Lung (tissue), 11 donors: ENCODE measurements at regions not wholly inside any gene's neighbourhood (a gene's known extent, or its start where the extent isn't known, plus 50 kb on each side); places are given as distances from the start of the nearest gene placed in this dataset.

Experiments
- ATAC-seq: fragments of 200-7000 bp; cut with Tn5 transposase; one replicate; pipeline ENCODE4 v1.9.1; 2020; ENCODE audit warnings: moderate number of reproducible peaks; ENCODE audit not compliant: insufficient read depth, low FRiP score
- DNase-seq, 3 donors: peaks; one replicate each; pipeline ENCODE4 v3.0.0-alpha.2; 2013 to 2017
- H3K27ac ChIP-seq, 2 donors: one replicate each; pipeline ENCODE4 v1.5.1; 2013; ENCODE audit warnings: mild to moderate bottlenecking in 2 of 2, moderate library complexity in 2 of 2, control low read depth in 1 of 2, inconsistent platforms in 1 of 2, low read depth in 1 of 2, low read length in 1 of 2
- H3K27me3 ChIP-seq, 3 donors: one replicate each; pipeline ENCODE4 v1.5.1; 2013; ENCODE audit warnings: low read length in 2 of 3; ENCODE audit not compliant: control insufficient read depth in 3 of 3, insufficient read depth in 3 of 3
- H3K36me3 ChIP-seq, 4 donors: one replicate each; pipeline ENCODE4 v1.5.1; 2013; ENCODE audit warnings: low read length in 4 of 4, mild to moderate bottlenecking in 1 of 4, moderate library complexity in 1 of 4; ENCODE audit not compliant: control insufficient read depth in 4 of 4, insufficient read depth in 4 of 4
- H3K4me1 ChIP-seq, 5 donors: one replicate each; pipeline ENCODE4 v1.5.1; 2013; ENCODE audit warnings: low read length in 5 of 5, mild to moderate bottlenecking in 2 of 5, moderate library complexity in 1 of 5; ENCODE audit not compliant: control insufficient read depth in 5 of 5, insufficient read depth in 5 of 5
- H3K4me3 ChIP-seq: one replicate; pipeline ENCODE4 v1.5.1; 2013; ENCODE audit warnings: mild to moderate bottlenecking, control low read depth, moderate library complexity
- H3K9ac ChIP-seq, 2 donors: one replicate each; pipeline ENCODE4 v1.5.1; 2013; ENCODE audit warnings: low read length in 2 of 2, control low read depth in 1 of 2; ENCODE audit not compliant: insufficient read depth in 1 of 2
- H3K9me3 ChIP-seq, 4 donors: one replicate each; pipeline ENCODE4 v1.5.1; 2013; ENCODE audit warnings: low read length in 3 of 4, mild to moderate bottlenecking in 1 of 4, moderate library complexity in 1 of 4; ENCODE audit not compliant: control insufficient read depth in 4 of 4, insufficient read depth in 3 of 4
- CTCF ChIP-seq: IDR thresholded peaks from 2 replicates; pipeline ENCODE4 v1.5.1; 2012; ENCODE audit warnings: mild to moderate bottlenecking; ENCODE audit errors: control extremely low read depth, extremely low read depth
- WGBS, 2 donors: extraction: QIAGEN DNeasy Blood & Tissue Kit; methylation state at CpG; one replicate each; pipeline ENCODE4 v1.1.7; 2013; 5-methylcytosine and 5-hydroxymethylcytosine counted together
- donor health status: control.
- donor health status: control.
- donor health status: Bipolar disorder and iron deficiency.
- donor health status: healthy.
- donor health status: DM: yes; HTN: yes; CAD: no.

DNA sequence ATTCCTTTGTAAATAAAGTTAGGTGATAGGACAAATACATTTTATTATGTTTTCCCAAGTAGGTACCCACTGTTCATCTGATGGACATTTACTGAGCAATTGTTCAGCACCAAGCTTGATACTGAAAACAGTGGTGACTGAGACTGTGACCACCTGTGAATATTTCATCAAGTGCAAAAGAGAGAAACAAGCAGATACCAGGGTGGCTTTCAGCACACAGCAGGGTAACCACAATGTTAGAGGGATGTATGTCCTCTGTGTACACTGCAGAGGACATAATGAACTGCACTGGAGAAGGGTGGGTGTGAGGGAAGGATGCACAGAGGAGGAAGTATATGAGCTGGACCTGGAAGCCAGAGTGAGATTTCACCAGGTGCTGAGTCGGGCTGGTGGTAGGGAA lies 411.8 kb downstream of the RAD51AP2 start:
- 69 to 85% methylated on average over 1 of the region's 1 CpG for WGBS, 2 donors
- no peak for ATAC-seq

DNA sequence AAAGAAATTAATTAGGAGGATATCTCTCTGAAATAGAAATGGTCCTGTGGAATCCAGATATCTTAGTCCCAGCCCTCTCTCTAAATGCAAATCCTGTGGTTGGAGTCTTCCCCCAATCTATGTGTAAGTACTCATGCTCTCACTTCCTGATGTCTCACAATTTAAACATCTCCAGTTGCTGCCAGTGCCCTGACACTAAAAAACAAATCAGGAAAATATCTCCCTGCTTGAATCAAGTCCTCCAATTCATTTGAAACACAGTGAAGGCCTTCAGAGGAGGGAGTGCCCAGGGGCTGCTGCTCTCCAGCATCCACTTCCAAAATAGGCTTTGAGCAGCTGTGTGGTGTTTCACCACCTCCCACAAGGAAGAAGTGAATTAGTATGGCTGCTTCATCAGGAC lies 413.8 kb downstream of the RAD51AP2 start:
- peak in 1 of 3 donors; percentile 16 for DNase-seq
- Histone ChIP-seq H3K27ac (no peak overlapping the region), H3K4me1 (no peaks in the 10 kb centered on the region), H3K9ac (no peak overlapping the region), H3K36me3 (no peaks in the 10 kb centered on the region), H3K4me3 (no peak overlapping the region), H3K27me3 (no peaks in the 10 kb centered on the region), H3K9me3 (no peaks in the 10 kb centered on the region)
- no peak for ATAC-seq
- no peak for TF ChIP-seq CTCF

More for the DNA sequence above, 411.8 kb downstream of the RAD51AP2 start:
- Histone ChIP-seq H3K27ac (no peak overlapping the region), H3K4me3 (no peak overlapping the region), H3K27me3 (no peaks in the 10 kb centered on the region), H3K9me3 (no peaks in the 10 kb centered on the region), H3K36me3 (no peaks in the 10 kb centered on the region), H3K4me1 (no peaks in the 10 kb centered on the region), H3K9ac (no peak overlapping the region)
- DNase-seq = no peak
- TF ChIP-seq CTCF = no peak

DNA sequence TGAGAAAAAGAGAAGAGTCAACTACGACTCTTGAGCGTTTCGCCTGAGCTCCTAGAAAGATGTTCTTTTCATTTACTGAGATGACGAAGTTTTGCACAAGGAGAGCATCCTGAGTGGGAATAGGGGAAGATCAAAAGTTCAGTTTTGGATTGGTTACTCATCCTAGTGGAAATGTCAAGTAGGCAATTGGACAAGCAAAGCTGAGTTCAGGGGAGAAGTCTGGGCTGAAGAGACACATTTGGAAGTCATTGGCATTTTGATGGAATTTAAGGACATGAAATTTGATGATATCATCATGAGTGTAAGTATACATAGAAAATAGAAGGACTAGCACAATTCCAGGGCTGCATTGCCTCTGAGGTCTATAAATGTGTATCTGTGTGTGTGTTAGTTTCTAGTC lies 416.6 kb downstream of the RAD51AP2 start:
- no peak for TF ChIP-seq CTCF
- Histone ChIP-seq H3K4me3 (no peak overlapping the region), H3K9me3 (no peaks in the 10 kb centered on the region), H3K36me3 (no peaks in the 10 kb centered on the region), H3K27ac (no peak overlapping the region), H3K4me1 (no peaks in the 10 kb centered on the region), H3K27me3 (no peaks in the 10 kb centered on the region), H3K9ac (no peak overlapping the region)
- WGBS, 2 donors = 94 to 99% methylated on average over 4 of the region's 4 CpGs
- ATAC-seq = no peak
- DNase-seq = no peak

DNA sequence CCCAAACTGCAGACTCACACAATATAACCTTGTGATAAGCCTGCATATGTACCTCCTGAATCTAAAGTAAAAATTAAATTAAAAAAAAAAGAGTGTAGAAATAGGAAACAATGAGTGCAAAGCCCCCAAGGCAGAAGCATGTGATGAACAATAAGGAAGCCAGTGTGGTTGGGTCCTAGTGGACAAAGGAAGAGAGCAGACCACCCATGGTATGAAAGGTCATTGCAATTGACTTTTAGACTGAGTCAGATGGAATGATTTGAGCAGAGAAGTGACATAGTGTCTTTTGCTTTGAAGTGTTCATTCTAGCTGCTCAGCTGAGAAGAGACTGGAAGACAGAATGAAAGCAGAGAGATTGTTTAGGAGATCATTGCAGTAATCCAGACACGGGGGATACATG lies 417.1 kb downstream of the RAD51AP2 start:
- Histone ChIP-seq H3K9me3 (no peaks in the 10 kb centered on the region), H3K4me1 (no peaks in the 10 kb centered on the region), H3K4me3 (no peak overlapping the region), H3K27ac (no peak overlapping the region), H3K36me3 (no peaks in the 10 kb centered on the region), H3K27me3 (no peaks in the 10 kb centered on the region), H3K9ac (no peak overlapping the region)
- DNase-seq (no peak), ATAC-seq (no peak)
- no peak for TF ChIP-seq CTCF
- WGBS, 2 donors = 75 to 83% methylated on average over 1 of the region's 1 CpG
